ENCODE measurements at regions not wholly inside any gene's neighbourhood (a gene's known extent, or its start where the extent isn't known, plus 50 kb on each side); places are given as distances from the start of the nearest gene placed in this dataset.
"Not testable (repeated sequence)": the region's sequence is repeated elsewhere in the genome, so short reads cannot be mapped to it uniquely, and the experiment has no call there.

DNA sequence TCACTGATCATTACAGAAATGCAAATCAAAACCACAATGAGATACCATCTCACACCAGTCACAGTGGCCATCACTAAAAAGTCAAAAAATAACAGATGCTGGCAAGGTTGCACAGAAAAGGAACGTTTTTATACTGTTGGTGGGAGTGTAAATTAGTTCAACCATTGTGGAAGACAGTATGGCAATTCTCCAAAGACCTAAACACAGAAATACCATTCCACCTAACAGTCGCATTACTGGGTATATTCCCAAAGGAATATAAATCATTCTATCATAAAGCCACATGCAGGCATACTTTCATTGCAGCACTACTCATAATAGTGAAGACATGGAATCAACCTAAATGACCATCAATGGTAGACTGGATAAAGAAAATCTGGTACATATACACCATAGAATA lies 83.2 kb upstream of the ARID5B start:
- DNase-seq (ENCODE audit: low read depth); H3K4me3 ChIP-seq (ENCODE audit: low read depth, low read length): not testable (repeated sequence)

DNA sequence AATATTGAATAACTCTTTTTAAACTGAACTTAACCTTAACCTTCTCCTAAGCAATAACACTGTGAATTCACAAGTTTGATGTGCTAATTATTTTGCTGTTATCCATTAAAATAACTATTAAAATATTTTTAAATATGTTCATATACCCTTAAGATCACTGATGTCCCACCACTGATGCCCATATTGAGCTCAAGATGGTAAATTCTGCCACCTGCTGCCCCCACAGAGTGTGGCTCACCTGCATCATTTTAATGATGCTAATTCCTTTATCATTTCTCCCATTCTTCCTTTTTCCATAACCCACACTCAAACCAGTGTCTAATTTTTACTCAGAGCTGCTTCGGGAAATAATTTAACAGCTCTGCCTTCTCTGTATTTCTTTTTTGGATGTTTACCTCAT lies 82.3 kb upstream of the ARID5B start:
- no peak overlapping the region for H3K4me3 ChIP-seq (ENCODE audit: low read depth, low read length)
- DNase-seq (ENCODE audit: low read depth): no peak
- TF ChIP-seq, protein P1, sequence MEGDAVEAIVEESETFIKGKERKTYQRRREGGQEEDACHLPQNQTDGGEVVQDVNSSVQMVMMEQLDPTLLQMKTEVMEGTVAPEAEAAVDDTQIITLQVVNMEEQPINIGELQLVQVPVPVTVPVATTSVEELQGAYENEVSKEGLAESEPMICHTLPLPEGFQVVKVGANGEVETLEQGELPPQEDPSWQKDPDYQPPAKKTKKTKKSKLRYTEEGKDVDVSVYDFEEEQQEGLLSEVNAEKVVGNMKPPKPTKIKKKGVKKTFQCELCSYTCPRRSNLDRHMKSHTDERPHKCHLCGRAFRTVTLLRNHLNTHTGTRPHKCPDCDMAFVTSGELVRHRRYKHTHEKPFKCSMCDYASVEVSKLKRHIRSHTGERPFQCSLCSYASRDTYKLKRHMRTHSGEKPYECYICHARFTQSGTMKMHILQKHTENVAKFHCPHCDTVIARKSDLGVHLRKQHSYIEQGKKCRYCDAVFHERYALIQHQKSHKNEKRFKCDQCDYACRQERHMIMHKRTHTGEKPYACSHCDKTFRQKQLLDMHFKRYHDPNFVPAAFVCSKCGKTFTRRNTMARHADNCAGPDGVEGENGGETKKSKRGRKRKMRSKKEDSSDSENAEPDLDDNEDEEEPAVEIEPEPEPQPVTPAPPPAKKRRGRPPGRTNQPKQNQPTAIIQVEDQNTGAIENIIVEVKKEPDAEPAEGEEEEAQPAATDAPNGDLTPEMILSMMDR (conservative IDR thresholded peaks at IDR 0.05; ENCODE audit: low read depth, low read length): peak; percentile 42

DNA sequence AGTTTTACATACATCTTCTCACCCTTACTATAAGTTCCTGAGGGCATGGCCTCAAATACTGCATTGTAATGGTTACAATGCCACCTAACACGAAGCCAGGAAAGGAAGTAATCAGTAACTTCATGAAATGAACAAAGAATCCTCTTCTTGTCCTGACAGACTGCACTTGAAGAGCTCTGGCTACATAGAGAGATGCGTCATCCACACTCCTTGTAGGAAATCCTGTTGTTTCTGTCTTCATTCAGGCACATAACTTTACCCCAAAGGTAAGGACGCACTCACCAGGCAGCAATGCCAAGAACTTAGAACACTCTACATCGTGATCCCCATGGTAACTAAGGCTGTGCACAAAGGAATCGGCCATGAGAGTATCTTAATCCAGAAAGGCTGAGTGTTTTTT lies 80.3 kb upstream of the ARID5B start:
- DNase-seq (ENCODE audit: low read depth): peak; percentile 52
- no peak overlapping the region for H3K4me3 ChIP-seq (ENCODE audit: low read depth, low read length)
- TF ChIP-seq, protein P1 (conservative IDR thresholded peaks at IDR 0.05; ENCODE audit: low read depth, low read length): no peak

DNA sequence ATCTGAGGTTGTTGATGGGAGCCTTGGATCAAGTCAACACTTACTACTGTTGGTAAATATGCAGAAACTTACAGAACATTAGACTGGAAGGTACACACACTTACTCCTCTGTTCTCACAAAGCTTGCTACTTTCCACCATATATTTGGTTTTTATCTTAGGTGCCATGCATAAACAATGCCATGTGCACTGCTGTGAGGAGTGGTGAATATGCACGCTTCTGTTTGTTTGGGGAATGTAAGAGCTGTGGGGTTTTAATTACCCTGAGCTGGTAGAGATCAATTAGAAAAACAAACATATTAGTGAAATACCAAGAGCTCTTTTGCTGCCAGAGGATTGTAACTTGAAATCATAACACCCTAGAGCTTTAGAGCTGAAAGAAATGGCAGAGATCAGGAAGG lies 79.8 kb upstream of the ARID5B start:
- no peak overlapping the region for H3K4me3 ChIP-seq (ENCODE audit: low read depth, low read length)
- no peak for DNase-seq (ENCODE audit: low read depth)
- TF ChIP-seq, protein P1 (conservative IDR thresholded peaks at IDR 0.05; ENCODE audit: low read depth, low read length): no peak

DNA sequence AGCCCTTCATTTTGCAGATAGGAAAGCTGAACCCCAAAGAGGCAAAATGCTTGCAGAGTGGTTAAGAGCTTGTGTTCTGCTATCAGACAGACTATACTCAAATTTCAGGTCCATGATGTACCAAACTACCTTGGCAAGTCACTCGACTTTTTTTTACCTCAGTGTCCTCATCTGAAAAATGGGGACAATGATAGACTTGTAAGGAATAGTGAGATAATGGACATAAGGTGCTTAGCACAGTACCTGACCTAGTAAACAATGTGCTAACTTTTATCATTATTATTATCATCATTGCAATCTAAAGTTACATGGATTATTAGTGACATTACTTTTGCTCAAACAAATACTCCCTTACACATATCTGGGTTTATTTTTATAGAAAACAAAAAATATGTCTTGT lies 79.4 kb upstream of the ARID5B start:
- TF ChIP-seq, protein P1 (conservative IDR thresholded peaks at IDR 0.05; ENCODE audit: low read depth, low read length): no peak
- DNase-seq (ENCODE audit: low read depth): no peak
- no peak overlapping the region for H3K4me3 ChIP-seq (ENCODE audit: low read depth, low read length)

DNA sequence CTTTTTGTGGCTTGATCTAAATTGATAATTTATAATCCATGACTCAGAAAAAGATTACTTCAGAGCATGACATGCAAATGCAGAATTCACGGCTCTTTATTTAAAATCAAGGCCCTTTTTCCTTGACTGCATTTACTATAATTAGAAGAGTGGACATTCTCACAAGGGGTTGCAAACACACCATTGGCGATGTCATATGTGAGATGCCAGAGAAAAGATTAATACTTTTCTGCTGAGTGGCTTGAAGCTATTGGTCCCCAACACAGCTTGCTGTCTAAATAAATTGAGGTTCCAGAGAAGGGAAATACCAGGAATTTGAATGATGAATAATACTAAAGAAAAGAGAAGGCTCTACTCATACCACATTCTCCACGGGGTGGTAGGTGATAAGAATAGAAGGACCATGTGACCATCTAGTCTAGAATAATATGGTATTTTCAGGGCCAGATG lies 78.7 kb upstream of the ARID5B start:
- DNase-seq (ENCODE audit: low read depth): peak; percentile 37
- TF ChIP-seq, protein P1 (conservative IDR thresholded peaks at IDR 0.05; ENCODE audit: low read depth, low read length): no peak
- H3K4me3 ChIP-seq (ENCODE audit: low read depth, low read length): no peak overlapping the region

DNA sequence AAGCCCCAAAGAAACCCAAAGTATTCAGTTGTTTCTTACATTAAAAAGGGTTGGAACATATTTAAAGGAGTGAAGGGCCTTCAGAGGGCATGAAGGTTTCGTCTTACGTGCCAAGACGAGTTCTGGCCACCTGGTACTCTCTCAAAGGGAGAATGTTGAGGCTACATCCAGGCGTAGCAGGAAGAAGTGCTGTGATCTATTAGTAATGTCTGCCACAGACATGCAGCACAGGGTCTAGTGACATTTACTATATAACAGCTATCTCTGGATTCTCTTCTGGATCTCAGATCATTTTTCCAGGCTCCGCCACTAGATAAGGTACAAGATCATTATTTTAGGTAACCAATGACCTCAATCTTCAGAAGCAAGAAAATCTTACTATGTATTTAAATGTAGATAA lies 76.5 kb upstream of the ARID5B start:
- TF ChIP-seq, protein P1 (conservative IDR thresholded peaks at IDR 0.05; ENCODE audit: low read depth, low read length): no peak
- no peak overlapping the region for H3K4me3 ChIP-seq (ENCODE audit: low read depth, low read length)

DNA sequence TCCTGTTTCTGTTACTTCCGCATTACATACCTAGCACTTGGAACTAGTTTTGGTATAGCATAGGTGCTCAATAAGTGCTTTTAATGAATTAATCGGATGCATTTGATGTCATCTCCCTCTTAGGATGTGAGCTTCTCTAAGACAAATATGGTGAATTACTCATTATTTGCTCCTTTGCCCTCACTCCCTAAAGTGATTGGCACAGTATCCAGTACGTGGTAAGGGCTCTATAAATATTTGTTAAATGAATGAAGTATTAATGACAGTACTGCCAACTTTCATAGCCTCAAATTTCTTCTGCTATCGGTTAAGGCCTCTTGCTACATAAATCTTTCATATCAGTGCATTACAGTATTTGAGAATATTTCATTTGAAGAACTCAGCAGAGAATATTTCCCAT lies 75.9 kb upstream of the ARID5B start:
- H3K4me3 ChIP-seq (ENCODE audit: low read depth, low read length): no peak overlapping the region
- TF ChIP-seq, protein P1 (conservative IDR thresholded peaks at IDR 0.05; ENCODE audit: low read depth, low read length): no peak
- no peak for DNase-seq (ENCODE audit: low read depth)

More for the DNA sequence above, 76.5 kb upstream of the ARID5B start:
- no peak for DNase-seq (ENCODE audit: low read depth)

Data from epithelial cell of proximal tubule (primary cell).